ENCODE measurements at regions not wholly inside any gene's neighbourhood (a gene's known extent, or its start where the extent isn't known, plus 50 kb on each side); places are given as distances from the start of the nearest gene placed in this dataset.

- H3K27me3 ChIP-seq = no peaks in the 10 kb centered on the region
- no peaks in the 10 kb centered on the region for H3K4me1 ChIP-seq
- DNase-seq (ENCODE audit: low spot score in 2 of 2) = no peak
- no peak for TF ChIP-seq POLR2A (IDR thresholded peaks at IDR 0.05)
- intact Hi-C loops (cut with DNase I; ENCODE audit: low total_unique reads) = no loop called here
- H3K4me3 ChIP-seq = no peak overlapping the region
- H3K27ac ChIP-seq = no peak overlapping the region
- peaks cover 0 to 4% of the 10 kb centered on the region in 2 donors for H3K9me3 ChIP-seq
- H3K36me3 ChIP-seq = no peaks in the 10 kb centered on the region
Measured at GRCh38 chr10:81524467-81524866, 350.5 kb upstream of the NRG3 start.

GRCh38 chr10:81532403-81532802 lies 342.6 kb upstream of the NRG3 start:
- Histone ChIP-seq H3K27ac (no peak overlapping the region), H3K9me3 (no peaks in the 10 kb centered on the region), H3K4me3 (no peak overlapping the region), H3K4me1 (no peaks in the 10 kb centered on the region), H3K36me3 (no peaks in the 10 kb centered on the region), H3K27me3 (no peaks in the 10 kb centered on the region)
- no peak for DNase-seq (ENCODE audit: low spot score in 2 of 2)
- intact Hi-C loops (cut with DNase I; ENCODE audit: low total_unique reads) = no loop called here
- TF ChIP-seq CTCF (IDR thresholded peaks at IDR 0.05) = no peak
- no peak for TF ChIP-seq POLR2A (IDR thresholded peaks at IDR 0.05)
- TF ChIP-seq POLR2AphosphoS5 (IDR thresholded peaks at IDR 0.05) = no peak

GRCh38 chr10:81534991-81535390 lies 340.0 kb upstream of the NRG3 start:
- Histone ChIP-seq H3K27ac (no peak overlapping the region), H3K27me3 (no peaks in the 10 kb centered on the region), H3K4me1 (no peaks in the 10 kb centered on the region), H3K36me3 (no peaks in the 10 kb centered on the region), H3K4me3 (no peak overlapping the region), H3K9me3 (no peaks in the 10 kb centered on the region)
- TF ChIP-seq POLR2AphosphoS5 (IDR thresholded peaks at IDR 0.05) (no peak), CTCF (IDR thresholded peaks at IDR 0.05) (no peak)
- DNase-seq (ENCODE audit: low spot score in 2 of 2) = no peak
- intact Hi-C loops (cut with DNase I; ENCODE audit: low total_unique reads) = no loop called here

GRCh38 chr10:81541517-81541916 lies 333.5 kb upstream of the NRG3 start:
- H3K36me3 ChIP-seq = no peaks in the 10 kb centered on the region
- no peaks in the 10 kb centered on the region for H3K9me3 ChIP-seq
- no peak overlapping the region for H3K27ac ChIP-seq
- no peak for TF ChIP-seq POLR2A (IDR thresholded peaks at IDR 0.05)
- no peak for TF ChIP-seq CTCF (IDR thresholded peaks at IDR 0.05)
- no peak for TF ChIP-seq POLR2AphosphoS5 (IDR thresholded peaks at IDR 0.05)
- H3K4me3 ChIP-seq = no peak overlapping the region
- H3K27me3 ChIP-seq = no peaks in the 10 kb centered on the region
- no peaks in the 10 kb centered on the region for H3K4me1 ChIP-seq
- intact Hi-C loops (cut with DNase I; ENCODE audit: low total_unique reads) = no loop called here
- no peak for DNase-seq (ENCODE audit: low spot score in 2 of 2)

GRCh38 chr10:81546243-81546642 lies 328.8 kb upstream of the NRG3 start:
- Histone ChIP-seq H3K36me3 (no peaks in the 10 kb centered on the region), H3K4me3 (no peak overlapping the region), H3K9me3 (peaks cover 12 to 29% of the 10 kb centered on the region in 2 donors), H3K4me1 (no peaks in the 10 kb centered on the region), H3K27ac (no peak overlapping the region), H3K27me3 (no peaks in the 10 kb centered on the region)
- TF ChIP-seq POLR2A (IDR thresholded peaks at IDR 0.05) = no peak
- TF ChIP-seq POLR2AphosphoS5 (IDR thresholded peaks at IDR 0.05) = no peak
- no peak for TF ChIP-seq CTCF (IDR thresholded peaks at IDR 0.05)
- DNase-seq (ENCODE audit: low spot score in 2 of 2) = no peak
- intact Hi-C loops (cut with DNase I; ENCODE audit: low total_unique reads) = no loop called here

- Histone ChIP-seq H3K4me1 (no peaks in the 10 kb centered on the region), H3K27me3 (no peaks in the 10 kb centered on the region), H3K27ac (no peak overlapping the region), H3K4me3 (no peak overlapping the region), H3K36me3 (no peaks in the 10 kb centered on the region), H3K9me3 (peaks cover 12 to 37% of the 10 kb centered on the region in 2 donors)
- intact Hi-C loops (cut with DNase I; ENCODE audit: low total_unique reads) = no loop called here
- TF ChIP-seq POLR2A (IDR thresholded peaks at IDR 0.05) (no peak), CTCF (IDR thresholded peaks at IDR 0.05) (no peak), POLR2AphosphoS5 (IDR thresholded peaks at IDR 0.05) (no peak)
- no peak for DNase-seq (ENCODE audit: low spot score in 2 of 2)
Measured at GRCh38 chr10:81548160-81548559, 326.8 kb upstream of the NRG3 start.

Measured in breast epithelium (tissue), 4 donors.